WTC11 (cell line): ENCODE measurements at regions not wholly inside any gene's neighbourhood (a gene's known extent, or its start where the extent isn't known, plus 50 kb on each side); places are given as distances from the start of the nearest gene placed in this dataset.

Experiments
- ATAC-seq: fragments of 200-7000 bp; cut with Tn5 transposase; 2 replicates; pipeline ENCODE4 v1.10.0; 2021; ENCODE audit warnings: mild to moderate bottlenecking, moderate library complexity
- CTCF ChIA-PET: fragments of 300-600 bp; sonication (Branson Sonifier 250); formaldehyde crosslinking; loops from one replicate; lab custom pipeline; 2021; ENCODE audit warnings: antibody characterized with exemption; lab: Charles Lee
- POLR2A ChIA-PET: fragments of 350-600 bp; sonication (Branson Sonifier 250); formaldehyde crosslinking; loops from one replicate; lab custom pipeline; 2021; ENCODE audit warnings: antibody characterized with exemption; lab: Charles Lee
- DNase-seq: peaks from one replicate; pipeline ENCODE4 v3.0.0; 2021; ENCODE audit warnings: low spot score
- H3K27ac Mint-ChIP-seq: 2 replicates; pipeline ENCODE4 v1.8.0; 2021; ENCODE audit warnings: mixed read lengths
- H3K27me3 Mint-ChIP-seq: 2 replicates; pipeline ENCODE4 v1.8.0; 2021; ENCODE audit warnings: low read depth, mild to moderate bottlenecking, moderate library complexity, mixed read lengths
- H3K36me3 Mint-ChIP-seq: 2 replicates; pipeline ENCODE4 v1.8.0; 2021; ENCODE audit warnings: mixed read lengths
- H3K4me1 Mint-ChIP-seq: 2 replicates; pipeline ENCODE4 v1.8.0; 2022; ENCODE audit warnings: mixed read lengths
- H3K4me3 Mint-ChIP-seq: 2 replicates; pipeline ENCODE4 v1.8.0; 2021; ENCODE audit warnings: mild to moderate bottlenecking, moderate library complexity, mixed read lengths
- H3K9me3 Mint-ChIP-seq: 2 replicates; pipeline ENCODE4 v1.8.0; 2021; ENCODE audit warnings: mixed read lengths
- ARID4B ChIP-seq: sonication (generic); formaldehyde crosslinking; IDR thresholded peaks from 2 replicates; pipeline ENCODE4 v1.8.0; 2023; ENCODE audit warnings: missing genetic modification reagents, mild to moderate bottlenecking, borderline replicate concordance
- CBFB ChIP-seq: sonication (generic); formaldehyde crosslinking; IDR thresholded peaks from 2 replicates; pipeline ENCODE4 v1.8.1; 2022; ENCODE audit warnings: mild to moderate bottlenecking, low read depth, missing genetic modification reagents
- CREM ChIP-seq: sonication (generic); formaldehyde crosslinking; IDR thresholded peaks from 2 replicates; pipeline ENCODE4 v1.8.1; 2022; ENCODE audit warnings: mild to moderate bottlenecking, missing genetic modification reagents, moderate library complexity
- ETV6 ChIP-seq: sonication (generic); formaldehyde crosslinking; IDR thresholded peaks from 2 replicates; pipeline ENCODE4 v1.8.1; 2022; ENCODE audit warnings: mild to moderate bottlenecking, missing genetic modification reagents
- NFE2L1 ChIP-seq: sonication (generic); formaldehyde crosslinking; IDR thresholded peaks from 2 replicates; pipeline ENCODE4 v1.8.1; 2023; ENCODE audit warnings: missing genetic modification reagents
- SMAD4 ChIP-seq: sonication (generic); formaldehyde crosslinking; IDR thresholded peaks from 2 replicates; pipeline ENCODE4 v1.8.0; 2022; ENCODE audit warnings: mild to moderate bottlenecking, missing genetic modification reagents
- SP1 ChIP-seq: sonication (generic); formaldehyde crosslinking; conservative IDR thresholded peaks from 2 replicates; pipeline ENCODE4 v1.8.1; 2022; ENCODE audit warnings: missing genetic modification reagents
- TCF7 ChIP-seq: sonication (generic); formaldehyde crosslinking; IDR thresholded peaks from 2 replicates; pipeline ENCODE4 v1.8.0; 2022; ENCODE audit warnings: mild to moderate bottlenecking, low read depth, missing genetic modification reagents, moderate library complexity
- TEAD4 ChIP-seq: sonication (generic); formaldehyde crosslinking; IDR thresholded peaks from 2 replicates; pipeline ENCODE4 v1.8.0; 2022; ENCODE audit warnings: mild to moderate bottlenecking, missing genetic modification reagents
- USF1 ChIP-seq: sonication (generic); formaldehyde crosslinking; IDR thresholded peaks from 2 replicates; pipeline ENCODE4 v1.8.0; 2022; ENCODE audit warnings: mild to moderate bottlenecking, missing genetic modification reagents
- ZBTB21 ChIP-seq: sonication (generic); formaldehyde crosslinking; IDR thresholded peaks from 2 replicates; pipeline ENCODE4 v1.8.1; 2023; ENCODE audit warnings: mild to moderate bottlenecking, missing genetic modification reagents, borderline replicate concordance
- ZNF263 ChIP-seq: sonication (generic); formaldehyde crosslinking; IDR thresholded peaks from 2 replicates; pipeline ENCODE4 v1.8.1; 2022; ENCODE audit warnings: low read depth, mild to moderate bottlenecking, moderate library complexity, missing genetic modification reagents
- ZNF532 ChIP-seq: fragments of 250-450 bp; sonication (Bioruptor Pico); IDR thresholded peaks from 2 replicates; pipeline ENCODE4 v1.9.0; 2021; ENCODE audit warnings: mild to moderate bottlenecking, borderline replicate concordance
- TF ChIP-seq, protein P1 (sequence below): sonication (generic); formaldehyde crosslinking; IDR thresholded peaks from 2 replicates; pipeline ENCODE4 v1.8.0; 2023; ENCODE audit warnings: missing genetic modification reagents
- TF ChIP-seq, protein P2 (sequence below): sonication (generic); formaldehyde crosslinking; IDR thresholded peaks from 2 replicates; pipeline ENCODE4 v1.8.1; 2022; ENCODE audit warnings: low read depth, missing genetic modification reagents, borderline replicate concordance
- TF ChIP-seq, protein P3 (sequence below): sonication (generic); formaldehyde crosslinking; IDR thresholded peaks from 2 replicates; pipeline ENCODE4 v1.8.1; 2022; ENCODE audit warnings: low read depth, mild to moderate bottlenecking, moderate library complexity, missing genetic modification reagents, borderline replicate concordance

DNA sequence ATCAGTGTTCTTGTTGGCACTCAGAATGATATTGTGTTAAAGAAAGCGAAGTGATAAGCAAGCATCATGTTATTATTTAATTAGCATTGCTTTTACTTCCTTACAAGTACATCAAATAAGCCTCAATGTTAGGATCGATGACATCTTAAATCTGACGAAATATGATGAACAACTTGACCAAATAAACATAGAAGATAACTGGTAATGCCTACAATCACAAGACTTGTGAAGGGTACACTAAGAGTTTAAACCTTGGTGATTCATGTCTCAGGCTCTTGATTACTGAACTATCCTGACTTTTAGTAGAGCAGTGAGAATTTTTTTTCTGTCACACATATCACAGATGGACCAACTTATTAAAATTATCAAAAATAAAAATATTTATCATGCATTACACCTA is 500.8 kb upstream of the ZEB2 start (continued):
- TF ChIP-seq ZNF532 (CRISPR knock-in tag) (no peak), TCF7 (CRISPR knock-in tag) (no peak), SP1 (CRISPR knock-in tag) (no peak), ZBTB21 (CRISPR knock-in tag) (no peak), SMAD4 (CRISPR knock-in tag) (no peak), USF1 (CRISPR knock-in tag) (no peak)
- TF ChIP-seq, protein P1, sequence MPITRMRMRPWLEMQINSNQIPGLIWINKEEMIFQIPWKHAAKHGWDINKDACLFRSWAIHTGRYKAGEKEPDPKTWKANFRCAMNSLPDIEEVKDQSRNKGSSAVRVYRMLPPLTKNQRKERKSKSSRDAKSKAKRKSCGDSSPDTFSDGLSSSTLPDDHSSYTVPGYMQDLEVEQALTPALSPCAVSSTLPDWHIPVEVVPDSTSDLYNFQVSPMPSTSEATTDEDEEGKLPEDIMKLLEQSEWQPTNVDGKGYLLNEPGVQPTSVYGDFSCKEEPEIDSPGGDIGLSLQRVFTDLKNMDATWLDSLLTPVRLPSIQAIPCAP (CRISPR knock-in tag): no peak
- TF ChIP-seq, protein P2, sequence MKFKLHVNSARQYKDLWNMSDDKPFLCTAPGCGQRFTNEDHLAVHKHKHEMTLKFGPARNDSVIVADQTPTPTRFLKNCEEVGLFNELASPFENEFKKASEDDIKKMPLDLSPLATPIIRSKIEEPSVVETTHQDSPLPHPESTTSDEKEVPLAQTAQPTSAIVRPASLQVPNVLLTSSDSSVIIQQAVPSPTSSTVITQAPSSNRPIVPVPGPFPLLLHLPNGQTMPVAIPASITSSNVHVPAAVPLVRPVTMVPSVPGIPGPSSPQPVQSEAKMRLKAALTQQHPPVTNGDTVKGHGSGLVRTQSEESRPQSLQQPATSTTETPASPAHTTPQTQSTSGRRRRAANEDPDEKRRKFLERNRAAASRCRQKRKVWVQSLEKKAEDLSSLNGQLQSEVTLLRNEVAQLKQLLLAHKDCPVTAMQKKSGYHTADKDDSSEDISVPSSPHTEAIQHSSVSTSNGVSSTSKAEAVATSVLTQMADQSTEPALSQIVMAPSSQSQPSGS: no peak
- TF ChIP-seq, protein P3, sequence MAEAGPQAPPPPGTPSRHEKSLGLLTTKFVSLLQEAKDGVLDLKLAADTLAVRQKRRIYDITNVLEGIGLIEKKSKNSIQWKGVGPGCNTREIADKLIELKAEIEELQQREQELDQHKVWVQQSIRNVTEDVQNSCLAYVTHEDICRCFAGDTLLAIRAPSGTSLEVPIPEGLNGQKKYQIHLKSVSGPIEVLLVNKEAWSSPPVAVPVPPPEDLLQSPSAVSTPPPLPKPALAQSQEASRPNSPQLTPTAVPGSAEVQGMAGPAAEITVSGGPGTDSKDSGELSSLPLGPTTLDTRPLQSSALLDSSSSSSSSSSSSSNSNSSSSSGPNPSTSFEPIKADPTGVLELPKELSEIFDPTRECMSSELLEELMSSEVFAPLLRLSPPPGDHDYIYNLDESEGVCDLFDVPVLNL (CRISPR knock-in tag): no peak

DNA sequence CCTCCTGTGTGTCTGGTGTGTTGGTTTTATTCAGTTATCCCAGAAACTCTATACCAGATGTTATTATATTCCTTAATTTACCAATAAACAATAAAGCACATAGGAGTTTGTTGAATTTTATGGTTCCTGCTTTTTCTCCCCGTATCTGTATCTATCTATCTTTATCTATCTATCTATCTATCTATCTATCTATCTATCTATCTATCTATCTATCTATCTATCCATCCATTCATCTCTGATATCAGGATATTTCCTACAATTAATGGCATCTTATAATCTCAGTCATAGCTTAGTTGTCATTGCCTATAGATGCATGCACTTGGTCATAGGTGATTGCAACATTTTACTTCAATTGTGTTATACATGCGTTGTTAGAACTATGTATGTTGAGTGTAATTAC is 500.2 kb upstream of the ZEB2 start:
- DNase-seq: no peak
- TF ChIP-seq ARID4B: no peak
- TF ChIP-seq ETV6: no peak
- TF ChIP-seq ZNF263: no peak
- TF ChIP-seq TEAD4 (CRISPR knock-in tag): no peak
- TF ChIP-seq, protein P2: no peak
- no peak for TF ChIP-seq SMAD4 (CRISPR knock-in tag)
- TF ChIP-seq CBFB: no peak
- no peak for TF ChIP-seq NFE2L1 (CRISPR knock-in tag)
- no peak for TF ChIP-seq CREM
- no peak for ATAC-seq
- Mint-ChIP-seq H3K9me3 (no peaks in the 10 kb centered on the region), H3K4me1 (peaks cover 16% of the 10 kb centered on the region), H3K27me3 (no peaks in the 10 kb centered on the region), H3K4me3 (no peak overlapping the region), H3K36me3 (no peaks in the 10 kb centered on the region), H3K27ac (no peak overlapping the region)
- ChIA-PET POLR2A (no interaction called here), CTCF (no interaction called here)
